HG02798 (cell line): ENCODE measurements at regions not wholly inside any gene's neighbourhood (a gene's known extent, or its start where the extent isn't known, plus 50 kb on each side); places are given as distances from the start of the nearest gene placed in this dataset.
A peak's percentile ranks its signal among the peaks of the same experiment; 100 is the strongest.

Experiments
- ATAC-seq: cut with Tn5 transposase; IDR thresholded peaks from one replicate; pipeline ENCODE4 v1.9.1; 2021; ENCODE audit warnings: mild to moderate bottlenecking; ENCODE audit not compliant: unreplicated experiment, poor library complexity

DNA sequence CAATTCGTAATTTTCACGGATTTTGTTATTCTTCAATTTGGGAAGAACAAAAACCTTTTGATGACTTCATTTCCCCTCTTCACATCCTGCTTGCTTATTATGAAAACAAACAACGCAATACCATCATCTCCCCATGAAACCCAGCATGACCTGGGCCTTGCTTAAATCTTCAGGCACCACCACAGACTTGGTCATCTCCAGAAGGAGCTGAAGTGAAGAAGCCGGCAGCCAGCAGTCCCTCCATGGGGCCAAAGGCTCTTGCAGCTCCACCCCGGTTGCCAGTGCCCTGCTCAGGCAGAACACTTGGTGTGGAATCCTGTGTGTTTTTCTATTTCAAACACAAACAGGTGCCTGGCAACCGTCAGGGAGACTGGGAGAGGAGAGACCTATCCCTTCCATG, 982.9 kb upstream of the TMEM132C start:
- no peak for ATAC-seq

DNA sequence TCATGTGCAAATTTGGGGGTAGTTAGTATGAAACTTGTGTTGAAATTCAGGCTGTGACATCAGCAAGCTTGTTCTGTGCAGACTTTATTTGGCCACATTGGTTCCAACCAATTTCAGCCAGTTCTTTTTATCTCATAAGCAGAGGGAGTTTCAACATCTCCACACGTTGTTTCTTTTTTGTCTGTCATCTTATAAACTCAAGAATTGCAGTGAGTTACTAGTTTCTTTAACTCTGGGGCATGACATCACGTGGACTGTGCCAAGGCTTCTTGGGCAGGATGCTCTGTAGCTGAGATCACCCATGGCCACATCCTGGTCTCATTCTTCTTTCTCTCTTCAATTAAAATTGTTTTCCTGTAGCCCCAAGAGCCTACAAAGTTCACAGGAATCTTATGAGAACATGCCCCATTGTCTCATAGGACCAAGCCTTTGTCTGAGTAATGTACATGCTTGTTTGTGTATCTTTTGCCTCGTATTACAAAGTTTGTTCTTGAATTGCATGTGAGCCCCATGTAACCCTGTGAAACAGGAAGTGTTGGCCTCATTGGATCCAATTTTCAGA, 982.0 kb upstream of the TMEM132C start:
- no peak for ATAC-seq

DNA sequence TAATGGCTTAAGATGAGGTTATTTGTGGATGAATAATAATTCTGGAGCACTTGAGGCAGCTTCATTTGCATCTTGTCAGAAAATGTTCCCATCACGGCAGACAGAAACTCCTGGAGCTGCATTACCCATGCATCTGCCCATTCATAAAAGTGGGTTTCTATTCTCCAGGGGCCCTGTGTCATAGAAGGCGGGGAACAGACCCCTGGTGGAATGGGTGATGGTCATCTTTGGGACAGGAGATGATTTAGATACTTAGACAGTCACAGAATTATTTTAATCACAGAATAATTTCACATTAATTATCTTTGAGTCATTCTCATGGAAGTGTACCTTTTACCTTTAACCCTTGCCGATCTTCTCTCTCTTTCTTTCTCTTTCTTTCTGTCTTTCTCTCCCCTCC, 980.7 kb upstream of the TMEM132C start:
- ATAC-seq, result no peak

DNA sequence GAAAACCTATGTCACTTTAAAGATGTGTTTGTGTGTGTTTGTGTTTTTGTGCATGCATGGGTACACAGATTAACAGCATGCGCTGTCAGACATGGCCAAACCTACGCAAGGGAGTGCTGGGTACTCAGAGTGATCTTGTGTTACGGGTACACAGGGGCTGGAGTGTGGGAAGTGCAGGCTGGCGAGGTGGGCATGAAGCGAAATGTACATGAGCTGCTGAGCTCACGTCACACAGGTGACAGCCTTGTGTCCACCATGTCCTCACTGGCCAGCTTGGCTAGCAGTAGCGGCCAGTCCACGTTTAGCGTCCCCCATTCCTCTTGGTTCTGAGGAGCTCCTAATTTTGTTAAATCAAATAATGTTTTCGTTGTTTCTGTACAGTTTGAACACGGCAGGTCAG, 979.7 kb upstream of the TMEM132C start:
- no peak for ATAC-seq

DNA sequence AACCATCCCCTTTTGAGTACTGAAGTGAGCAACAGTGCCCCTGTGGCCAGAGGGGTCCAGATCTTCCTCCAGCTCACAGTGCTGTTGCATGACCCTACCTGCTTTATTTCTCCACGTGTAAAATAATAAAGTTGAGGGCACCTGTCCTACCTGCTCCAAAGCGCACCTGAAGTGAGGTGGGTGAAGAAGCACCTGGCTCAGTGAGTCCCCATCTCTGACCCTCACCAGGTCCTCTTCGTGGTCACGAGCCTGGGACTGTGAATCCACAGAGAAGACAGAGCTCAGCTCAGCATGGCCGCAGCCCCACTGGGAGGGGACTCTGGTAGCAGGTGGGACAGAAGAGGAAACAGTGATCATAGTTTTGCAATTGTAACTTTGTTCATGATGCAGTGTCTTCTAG, 976.7 kb upstream of the TMEM132C start:
- ATAC-seq, result no peak

DNA sequence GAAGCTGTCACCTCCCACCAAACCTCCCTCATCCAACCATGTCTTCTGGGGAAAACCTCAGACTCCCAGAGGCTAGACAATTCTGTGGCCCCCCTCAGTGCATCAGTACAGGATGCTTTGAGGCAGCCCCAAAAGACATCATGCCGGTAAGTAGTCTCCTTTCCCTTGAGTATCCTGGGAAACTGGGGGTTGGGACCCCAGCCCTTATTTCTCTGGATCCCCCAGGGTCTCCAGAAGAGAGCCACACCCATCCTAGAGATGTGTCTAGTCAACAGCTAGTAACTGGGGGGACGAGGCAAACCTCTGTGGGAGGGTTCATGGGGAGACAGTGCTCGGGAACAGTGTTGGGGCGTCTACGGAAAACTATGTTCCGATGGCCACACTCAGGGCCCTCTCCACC, 974.2 kb upstream of the TMEM132C start:
- ATAC-seq, result no peak

DNA sequence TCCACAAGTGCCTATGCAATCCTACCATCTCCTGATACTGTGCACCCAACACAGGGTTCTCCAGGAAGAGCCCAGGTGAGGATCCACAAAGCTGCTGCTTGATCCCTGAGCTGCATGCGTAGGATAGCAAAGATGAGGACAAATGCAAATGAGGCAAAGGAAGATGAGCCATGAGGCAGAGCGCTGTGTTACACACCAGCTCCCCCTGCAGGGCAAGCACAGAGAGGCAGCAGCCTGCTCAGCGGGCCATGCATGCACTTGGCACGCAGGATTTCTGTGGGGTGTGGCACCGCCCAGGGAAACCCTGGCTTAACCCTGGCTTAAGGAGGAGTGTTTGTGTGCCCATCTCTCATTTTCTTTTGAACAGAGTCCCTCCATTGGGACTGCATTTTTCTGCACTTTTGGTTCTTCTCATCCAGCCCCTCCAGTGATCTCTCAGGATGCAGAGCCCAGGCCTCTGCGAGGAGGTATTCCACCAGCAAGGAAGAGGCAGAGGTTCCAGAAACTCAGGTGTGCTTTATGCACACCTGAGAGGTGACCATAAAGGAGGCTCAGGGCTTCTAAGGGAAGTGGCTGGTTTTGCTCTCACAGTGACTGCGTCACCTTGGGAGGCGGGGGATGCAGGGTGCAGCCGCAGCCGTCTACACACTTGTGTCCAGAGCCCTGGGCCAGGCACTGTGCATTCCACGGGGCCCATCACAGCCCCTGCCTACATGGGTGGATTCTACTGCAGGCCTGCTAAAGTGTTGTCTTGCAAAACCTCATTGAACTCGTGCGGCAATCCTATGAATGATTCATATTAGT, 973.3 kb upstream of the TMEM132C start:
- ATAC-seq, result peak; percentile 83

DNA sequence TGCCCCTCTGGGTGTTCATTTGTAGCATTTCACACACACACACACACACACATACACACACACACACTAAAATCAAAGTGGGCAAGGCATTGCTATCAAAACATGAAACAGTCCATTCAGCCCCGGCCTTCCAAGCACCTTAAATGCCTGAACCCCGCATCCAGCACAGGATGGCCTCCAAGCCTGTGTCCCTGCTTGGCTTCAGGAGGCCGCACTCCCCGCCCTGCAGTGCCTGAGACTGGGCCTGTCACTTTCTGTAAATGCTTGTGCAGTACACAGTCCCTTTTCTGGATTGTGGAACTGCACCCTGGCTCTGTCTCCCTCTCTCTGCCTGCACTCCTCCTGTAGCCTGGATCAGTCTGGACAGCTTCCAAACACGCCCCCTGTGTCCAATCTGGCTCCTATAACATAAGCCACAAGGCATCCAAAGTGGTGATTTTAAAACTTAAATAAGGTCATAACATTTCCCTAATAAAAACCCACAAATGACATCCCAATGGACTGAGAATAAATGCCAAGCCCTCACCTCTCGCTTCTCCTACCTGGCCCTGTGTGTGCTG, 972.2 kb upstream of the TMEM132C start:
- no peak for ATAC-seq

DNA sequence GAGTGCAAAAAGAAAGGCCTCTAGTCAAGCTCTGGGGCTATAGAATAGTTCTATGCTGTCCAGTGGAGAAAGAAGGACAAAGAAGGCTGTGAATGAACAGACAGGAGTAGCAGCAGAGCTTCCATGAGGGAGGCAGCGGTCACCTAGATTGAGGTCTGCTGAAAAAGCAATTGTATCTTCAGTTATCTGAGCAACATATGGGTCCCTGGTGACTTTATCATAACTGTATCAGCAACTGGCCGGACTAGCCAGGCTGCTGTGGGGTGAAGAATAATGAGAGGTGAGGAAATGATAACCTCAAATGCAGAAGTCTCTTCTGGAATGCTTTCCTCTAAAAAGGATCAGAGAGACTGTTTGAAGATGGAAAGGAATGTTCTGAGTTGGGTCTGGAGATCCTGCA, 971.3 kb upstream of the TMEM132C start:
- no peak for ATAC-seq

DNA sequence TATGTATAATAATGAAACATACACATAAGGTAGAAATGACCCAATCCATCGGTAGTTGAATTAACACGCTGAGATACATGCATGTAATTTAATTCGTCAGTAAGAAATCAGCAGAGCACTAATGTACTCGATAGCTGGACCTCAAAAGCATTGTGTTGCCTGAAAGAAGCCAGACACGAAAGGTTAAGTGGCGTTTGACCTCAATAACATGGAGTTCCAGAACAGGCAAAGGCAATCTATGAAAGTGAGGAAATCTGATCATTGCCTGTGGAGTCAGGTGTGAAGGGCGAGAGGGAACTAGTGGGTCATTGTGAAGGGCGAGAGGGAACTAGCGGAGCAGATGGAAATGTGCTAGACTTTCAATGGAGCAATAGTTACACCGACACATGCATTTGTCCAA, 970.4 kb upstream of the TMEM132C start:
- ATAC-seq, result no peak

DNA sequence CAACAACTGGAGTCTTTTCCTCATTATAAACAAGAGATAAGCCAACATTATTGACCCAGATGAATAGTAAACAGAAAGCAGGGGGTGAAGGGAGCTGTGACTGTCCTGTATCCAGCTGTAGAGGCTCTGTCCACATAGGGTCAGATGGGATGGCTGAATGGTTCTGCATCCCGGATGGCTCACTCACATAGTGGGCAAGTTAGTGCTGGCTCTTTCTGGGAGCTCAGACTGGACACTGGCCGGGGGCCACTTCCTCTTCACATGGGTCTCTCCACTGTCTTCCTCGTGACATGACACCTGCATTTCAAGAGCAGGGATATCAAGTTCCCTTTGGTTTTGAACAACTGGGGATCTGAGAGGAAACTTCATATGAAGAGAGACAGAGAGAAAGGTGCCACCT, 969.6 kb upstream of the TMEM132C start:
- ATAC-seq, result no peak

DNA sequence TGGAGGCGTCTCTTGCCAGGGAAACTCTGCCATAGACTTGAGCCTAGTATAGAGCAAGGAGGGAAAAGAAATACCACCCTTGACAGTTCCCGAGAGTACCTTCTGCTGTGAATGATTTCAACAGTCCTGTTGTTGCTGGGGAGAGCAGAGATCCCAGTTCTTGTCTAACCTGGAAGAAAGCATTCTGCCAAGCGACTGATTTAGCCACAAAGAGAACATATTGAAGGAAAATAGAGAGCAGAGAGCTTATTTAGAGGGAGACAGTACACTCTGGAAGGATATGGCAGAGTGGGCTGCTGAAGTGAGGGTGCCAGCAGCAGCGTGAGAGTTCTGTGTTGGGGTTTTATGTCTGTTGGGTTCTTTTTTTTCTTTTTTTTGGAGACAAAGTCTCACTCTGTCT, 966.9 kb upstream of the TMEM132C start:
- ATAC-seq, result no peak

DNA sequence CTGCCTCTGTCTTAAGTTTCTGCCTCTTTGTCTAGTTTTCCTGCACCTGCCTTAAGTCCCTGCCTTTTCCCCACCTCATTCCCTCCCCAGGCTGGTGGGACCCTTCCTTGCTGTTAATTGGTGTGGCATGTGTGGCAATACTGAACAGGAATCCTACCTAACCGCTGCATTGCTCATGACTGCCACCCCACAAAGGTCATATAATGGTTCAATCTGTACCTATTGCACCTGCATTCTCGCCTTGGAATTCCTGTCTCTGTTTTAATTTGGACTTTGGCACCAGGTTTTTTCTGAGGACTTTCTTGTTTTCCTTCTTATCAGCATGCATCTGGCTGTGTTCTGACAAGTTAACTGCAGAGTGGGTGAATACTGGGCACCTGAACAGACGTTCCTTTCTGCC, 966.2 kb upstream of the TMEM132C start:
- no peak for ATAC-seq

DNA sequence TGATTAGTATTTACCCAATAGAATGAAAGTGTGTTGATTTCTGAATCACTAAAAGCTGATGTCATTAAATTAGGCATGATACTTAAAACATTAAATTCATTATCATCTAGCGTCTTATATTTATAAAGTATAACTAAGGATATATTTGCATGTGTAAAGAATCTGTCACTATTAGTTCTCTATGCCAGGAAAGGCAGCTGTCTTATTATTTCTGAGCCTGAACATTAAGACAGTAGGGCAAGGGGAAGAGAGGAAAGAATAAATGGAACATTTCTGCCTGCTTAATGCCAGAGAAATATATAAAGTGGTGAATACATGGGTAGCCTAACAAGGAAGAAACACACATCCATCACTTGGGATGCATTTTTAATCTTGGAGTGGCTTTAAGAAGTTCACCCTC, 965.1 kb upstream of the TMEM132C start:
- ATAC-seq, result no peak

DNA sequence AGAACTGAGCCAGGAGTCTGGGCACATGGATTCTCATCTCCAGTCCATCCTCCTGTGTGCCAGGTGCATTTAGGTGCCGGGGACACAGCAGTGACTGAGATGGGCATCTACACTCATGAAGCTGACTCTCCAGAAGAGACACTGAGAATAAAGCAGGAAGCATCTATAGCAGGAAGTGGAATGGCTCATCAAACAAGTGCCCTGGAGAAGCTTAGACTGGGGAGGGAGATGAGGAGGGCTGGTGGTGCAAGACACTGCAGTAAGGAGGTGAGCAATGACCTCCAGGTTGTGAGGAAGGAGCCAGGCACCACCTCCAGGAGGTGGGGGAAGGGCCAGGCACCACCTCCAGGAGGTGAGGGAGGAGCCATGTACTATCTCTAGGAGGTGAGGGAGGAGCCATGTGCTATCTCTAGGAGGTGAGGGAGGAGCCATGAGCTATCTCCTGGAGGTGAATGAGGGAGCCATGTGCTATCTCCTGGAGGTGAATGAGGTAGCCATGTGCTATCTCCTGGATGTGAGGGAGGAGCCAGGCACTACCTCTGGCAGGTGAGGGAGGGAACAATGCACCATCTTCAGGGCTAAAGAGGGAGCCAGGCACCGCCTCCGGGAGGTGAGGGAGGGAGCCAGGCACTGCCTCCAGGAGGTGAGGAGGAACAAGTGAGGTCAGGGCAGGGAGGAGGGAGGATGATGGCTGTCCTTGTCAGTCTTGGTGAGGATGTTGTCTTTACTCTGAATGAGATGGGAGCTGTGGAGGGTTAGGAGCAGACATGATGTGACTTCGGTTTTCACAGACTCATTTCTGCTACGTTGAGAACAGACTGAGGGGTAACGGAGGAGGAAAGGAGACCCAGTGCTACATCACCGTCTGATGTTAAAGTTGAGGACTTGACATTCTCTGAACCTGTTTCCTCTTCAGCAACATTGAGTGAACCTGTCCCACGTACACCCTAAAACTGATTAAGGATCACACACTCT, 961.9 kb upstream of the TMEM132C start:
- ATAC-seq, result no peak

DNA sequence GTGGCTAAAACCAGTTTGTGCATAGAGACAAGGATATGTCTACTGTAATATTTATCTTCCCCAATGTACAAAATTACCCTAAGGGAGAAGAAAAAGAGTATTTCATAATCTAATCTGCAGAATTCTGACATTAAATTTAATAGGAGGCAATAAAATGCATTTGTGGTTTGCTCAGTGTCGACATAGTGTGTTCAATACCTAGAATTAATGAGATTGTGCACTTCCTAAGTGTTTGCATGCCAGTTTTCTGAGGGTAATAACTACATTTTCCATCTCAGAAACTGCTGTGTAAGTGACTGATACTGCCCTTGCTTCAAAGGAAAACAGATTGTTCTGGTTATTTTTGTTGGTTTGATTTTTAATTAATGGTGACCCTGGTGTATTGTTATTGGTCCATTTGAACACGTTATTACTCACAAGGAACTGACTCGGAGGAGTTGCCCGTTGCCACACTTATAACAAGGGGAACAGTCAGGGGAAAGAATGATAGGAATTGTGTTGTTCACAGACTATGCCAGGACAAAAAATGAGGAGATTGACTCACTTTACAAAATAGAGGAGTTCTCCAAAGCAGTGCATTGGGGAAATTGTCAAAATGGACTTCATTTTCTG, 960.3 kb upstream of the TMEM132C start:
- no peak for ATAC-seq

DNA sequence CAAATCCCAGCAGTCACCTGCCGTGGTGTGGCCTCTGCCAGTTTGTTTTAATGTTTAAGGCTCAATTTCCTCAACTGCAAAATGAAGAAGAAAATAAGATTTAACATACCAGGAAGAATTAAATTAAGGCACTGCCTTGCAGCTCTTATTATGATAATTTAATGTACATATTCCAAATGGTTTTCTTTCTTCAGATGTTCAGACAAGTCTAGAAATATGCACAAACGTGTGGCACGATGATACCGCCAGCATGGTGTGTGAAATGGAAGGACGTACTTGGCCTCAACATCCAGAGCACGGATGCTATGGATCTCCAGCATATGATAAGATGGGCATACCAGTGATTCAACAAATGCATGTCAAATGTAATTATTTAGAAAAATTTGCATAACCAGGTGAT, 959.4 kb upstream of the TMEM132C start:
- no peak for ATAC-seq

DNA sequence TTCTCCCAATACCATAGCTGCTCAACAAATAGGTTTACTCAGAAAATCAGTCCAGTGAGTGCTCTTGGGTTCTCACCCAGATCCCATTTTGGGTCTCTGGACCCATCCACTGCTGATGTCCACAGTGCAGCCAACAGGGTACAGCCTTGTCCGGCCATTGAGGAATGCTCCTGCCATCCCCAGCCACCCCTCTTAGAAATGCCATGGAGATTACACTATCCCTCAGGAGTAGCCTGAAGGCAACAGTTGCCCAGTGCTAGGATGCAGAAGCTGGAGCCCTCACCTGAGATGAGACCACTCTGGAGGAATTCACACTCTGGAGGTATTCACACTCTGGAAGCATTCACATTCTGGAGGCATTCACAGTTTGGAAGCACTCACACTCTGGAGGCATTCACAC, 958.8 kb upstream of the TMEM132C start:
- no peak for ATAC-seq

DNA sequence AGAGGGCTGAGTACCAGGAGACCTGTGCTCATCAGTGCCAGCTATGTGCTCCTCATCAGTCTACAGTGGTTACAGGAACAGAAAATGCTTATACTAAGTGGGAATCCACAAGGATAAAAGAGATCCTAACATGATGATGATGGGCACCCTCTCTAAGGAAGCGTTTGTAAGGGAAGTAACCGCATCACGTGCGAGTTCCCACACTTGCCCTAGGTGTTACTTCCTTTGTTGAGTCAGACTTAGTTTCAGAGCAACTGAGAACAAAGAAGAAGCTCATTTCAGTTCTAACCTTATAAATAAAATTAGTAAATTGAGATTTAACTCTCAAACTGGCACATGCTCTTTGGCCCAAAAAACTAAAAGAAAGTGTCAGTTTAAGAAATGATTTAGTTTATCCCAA, 956.4 kb upstream of the TMEM132C start:
- ATAC-seq, result no peak

DNA sequence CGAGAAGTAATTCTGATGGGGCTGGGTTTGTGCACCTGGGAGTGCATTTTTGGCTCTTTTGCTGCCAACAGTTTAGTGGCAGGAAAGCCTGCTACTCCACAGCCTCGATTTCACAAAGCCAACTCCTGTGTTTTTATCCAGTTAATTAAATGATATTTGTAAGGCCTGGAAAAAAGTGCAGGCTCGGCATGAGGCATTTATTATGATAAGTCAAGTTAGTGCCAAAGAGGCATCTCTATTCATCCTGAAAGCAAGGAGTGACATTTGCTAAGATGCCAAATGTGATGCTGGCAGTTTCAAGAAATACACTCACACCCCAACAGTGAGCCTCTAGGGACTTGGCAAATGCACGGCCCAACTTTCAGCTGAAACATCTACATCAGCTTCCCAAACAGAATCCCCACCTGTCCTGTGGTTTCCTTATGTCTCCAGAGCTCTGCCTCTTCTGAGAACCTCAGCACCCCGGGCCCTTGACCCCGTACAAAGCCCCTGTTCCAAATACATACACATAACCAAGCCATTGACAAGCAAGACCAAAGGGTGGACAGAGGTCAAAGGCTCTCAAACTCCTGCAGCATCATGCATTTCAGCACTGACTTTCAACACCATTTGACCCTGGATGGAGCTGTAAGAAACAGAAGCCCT, 955.1 kb upstream of the TMEM132C start:
- no peak for ATAC-seq
